Effector memory CD4-positive, alpha-beta T cell (primary cell): ENCODE measurements at regions not wholly inside any gene's neighbourhood (a gene's known extent, or its start where the extent isn't known, plus 50 kb on each side); places are given as distances from the start of the nearest gene placed in this dataset.
"Not testable (repeated sequence)": the region's sequence is repeated elsewhere in the genome, so short reads cannot be mapped to it uniquely, and the experiment has no call there.

Source experiments
- DNase-seq, 3 donors: peaks; one replicate each; pipeline ENCODE4 v3.0.0-alpha.2; 2020
- H3K27ac ChIP-seq: 2 replicates; pipeline ENCODE4 v1.7.0; 2013; ENCODE audit warnings: mild to moderate bottlenecking, low read length, moderate library complexity; ENCODE audit not compliant: insufficient read depth, poor library complexity, severe bottlenecking
- H3K27me3 ChIP-seq: replicated peaks from 2 replicates; pipeline ENCODE4 v1.7.0; 2013; ENCODE audit warnings: mild to moderate bottlenecking, low read length; ENCODE audit not compliant: insufficient read depth, control insufficient read depth, poor library complexity, severe bottlenecking
- H3K36me3 ChIP-seq: 2 replicates; pipeline ENCODE4 v1.7.0; 2013; ENCODE audit warnings: mild to moderate bottlenecking, low read length, moderate library complexity; ENCODE audit not compliant: control insufficient read depth, insufficient read depth
- H3K4me1 ChIP-seq: 2 replicates; pipeline ENCODE4 v1.7.0; 2013; ENCODE audit warnings: low read length, mild to moderate bottlenecking; ENCODE audit not compliant: control insufficient read depth, insufficient read depth, poor library complexity, severe bottlenecking
- H3K4me3 ChIP-seq: 2 replicates; pipeline ENCODE4 v1.7.0; 2013; ENCODE audit warnings: low read length, low read depth, mild to moderate bottlenecking; ENCODE audit not compliant: insufficient read depth, poor library complexity, severe bottlenecking
- H3K9me3 ChIP-seq: 2 replicates; pipeline ENCODE4 v1.7.0; 2013; ENCODE audit warnings: mild to moderate bottlenecking, low read length, moderate library complexity; ENCODE audit not compliant: control insufficient read depth

GRCh38 chr10:3635211-3635671 is 149.8 kb downstream of the KLF6 start:
- H3K27me3 ChIP-seq, result no peaks in the 10 kb centered on the region
- no peaks in the 10 kb centered on the region for H3K4me1 ChIP-seq
- H3K4me3 ChIP-seq, result no peak overlapping the region
- no peaks in the 10 kb centered on the region for H3K9me3 ChIP-seq
- no peak overlapping the region for H3K27ac ChIP-seq
- H3K36me3 ChIP-seq, result no peaks in the 10 kb centered on the region
- no peak for DNase-seq

- not testable (repeated sequence) for H3K27me3 ChIP-seq, H3K9me3 ChIP-seq, H3K4me1 ChIP-seq, DNase-seq, H3K27ac ChIP-seq, H3K36me3 ChIP-seq, H3K4me3 ChIP-seq
These were observed 150.4 kb downstream of the KLF6 start for GRCh38 chr10:3634646-3635045.

- Histone ChIP-seq H3K9me3 (no peaks in the 10 kb centered on the region), H3K4me3 (no peak overlapping the region), H3K27ac (no peak overlapping the region), H3K4me1 (no peaks in the 10 kb centered on the region), H3K36me3 (no peaks in the 10 kb centered on the region), H3K27me3 (no peaks in the 10 kb centered on the region)
- no peak for DNase-seq
These were observed 153.2 kb downstream of the KLF6 start for GRCh38 chr10:3631701-3632330.

- Histone ChIP-seq H3K4me1 (no peaks in the 10 kb centered on the region), H3K4me3 (no peak overlapping the region), H3K9me3 (no peaks in the 10 kb centered on the region), H3K27me3 (no peaks in the 10 kb centered on the region), H3K36me3 (no peaks in the 10 kb centered on the region), H3K27ac (no peak overlapping the region)
- no peak for DNase-seq
These were observed 153.7 kb downstream of the KLF6 start for GRCh38 chr10:3631291-3631690.

GRCh38 chr10:3625959-3626751 is 158.9 kb downstream of the KLF6 start:
- Histone ChIP-seq H3K36me3 (no peaks in the 10 kb centered on the region), H3K4me3 (no peak overlapping the region), H3K4me1 (no peaks in the 10 kb centered on the region), H3K27ac (no peak overlapping the region), H3K27me3 (no peaks in the 10 kb centered on the region), H3K9me3 (no peaks in the 10 kb centered on the region)
- DNase-seq, result no peak

- H3K9me3 ChIP-seq, result no peaks in the 10 kb centered on the region
- H3K27me3 ChIP-seq, result no peaks in the 10 kb centered on the region
- no peaks in the 10 kb centered on the region for H3K36me3 ChIP-seq
- no peak overlapping the region for H3K27ac ChIP-seq
- DNase-seq, result no peak
- H3K4me3 ChIP-seq, result no peak overlapping the region
- no peaks in the 10 kb centered on the region for H3K4me1 ChIP-seq
These were observed 160.6 kb downstream of the KLF6 start for GRCh38 chr10:3624367-3624766.

GRCh38 chr10:3623746-3624145 is 161.3 kb downstream of the KLF6 start:
- no peak overlapping the region for H3K27ac ChIP-seq

GRCh38 chr10:3622845-3623621 is 162.0 kb downstream of the KLF6 start:
- H3K9me3 ChIP-seq, result no peaks in the 10 kb centered on the region
- no peak overlapping the region for H3K27ac ChIP-seq
- H3K4me3 ChIP-seq, result peak overlapping the region; percentile 9
- no peaks in the 10 kb centered on the region for H3K27me3 ChIP-seq
- no peaks in the 10 kb centered on the region for H3K4me1 ChIP-seq
- DNase-seq, result peak in 1 of 3 donors; percentile 0
- no peaks in the 10 kb centered on the region for H3K36me3 ChIP-seq

More at GRCh38 chr10:3623746-3624145, 161.3 kb downstream of the KLF6 start:
- no peaks in the 10 kb centered on the region for H3K4me1 ChIP-seq
- H3K4me3 ChIP-seq, result peak overlapping the region; percentile 9
- no peak for DNase-seq
- no peaks in the 10 kb centered on the region for H3K9me3 ChIP-seq
- no peaks in the 10 kb centered on the region for H3K36me3 ChIP-seq
- H3K27me3 ChIP-seq, result no peaks in the 10 kb centered on the region

- H3K27ac ChIP-seq, result no peak overlapping the region
- H3K36me3 ChIP-seq, result no peaks in the 10 kb centered on the region
- no peaks in the 10 kb centered on the region for H3K4me1 ChIP-seq
- no peak overlapping the region for H3K4me3 ChIP-seq
- no peaks in the 10 kb centered on the region for H3K27me3 ChIP-seq
- DNase-seq, result no peak
- H3K9me3 ChIP-seq, result no peaks in the 10 kb centered on the region
These were observed 162.6 kb downstream of the KLF6 start for GRCh38 chr10:3622427-3622826.

GRCh38 chr10:3620818-3621217 is 164.2 kb downstream of the KLF6 start:
- no peaks in the 10 kb centered on the region for H3K4me1 ChIP-seq
- no peak for DNase-seq
- H3K27me3 ChIP-seq, result no peaks in the 10 kb centered on the region
- no peaks in the 10 kb centered on the region for H3K9me3 ChIP-seq
- H3K4me3 ChIP-seq, result no peak overlapping the region
- no peaks in the 10 kb centered on the region for H3K36me3 ChIP-seq
- no peak overlapping the region for H3K27ac ChIP-seq
